ENCODE measurements at regions not wholly inside any gene's neighbourhood (a gene's known extent, or its start where the extent isn't known, plus 50 kb on each side); places are given as distances from the start of the nearest gene placed in this dataset.
"Not testable (repeated sequence)": the region's sequence is repeated elsewhere in the genome, so short reads cannot be mapped to it uniquely, and the experiment has no call there.

GRCh38 chr18:6525604-6526003 is 110.9 kb upstream of the L3MBTL4 start:
- DNase-seq (ENCODE audit: low spot score) = no peak

DNA sequence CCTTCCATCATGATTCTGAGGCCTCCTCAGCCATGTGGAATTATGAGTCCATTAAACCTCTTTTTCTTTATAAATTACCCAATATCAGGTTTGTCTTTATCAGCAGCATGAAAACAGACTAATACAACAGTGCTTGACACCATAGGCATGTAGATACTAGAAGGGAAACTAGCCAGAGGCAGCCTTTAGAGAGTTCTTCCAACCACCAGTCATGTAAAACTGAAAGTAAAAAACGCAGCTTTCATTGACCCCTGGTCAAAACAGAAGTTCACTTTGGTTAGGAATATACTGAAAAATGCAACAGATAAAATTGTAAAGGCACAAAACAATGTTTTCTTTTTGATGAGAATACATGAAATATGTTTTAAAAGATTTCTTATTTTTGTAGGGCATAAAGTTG is 122.8 kb upstream of the L3MBTL4 start:
- DNase-seq (ENCODE audit: low spot score) = no peak

GRCh38 chr18:6541131-6541679 is 126.5 kb upstream of the L3MBTL4 start:
- DNase-seq (ENCODE audit: low spot score) = not testable (repeated sequence)

GRCh38 chr18:6542296-6542695 is 127.6 kb upstream of the L3MBTL4 start:
- no peak for DNase-seq (ENCODE audit: low spot score)

DNA sequence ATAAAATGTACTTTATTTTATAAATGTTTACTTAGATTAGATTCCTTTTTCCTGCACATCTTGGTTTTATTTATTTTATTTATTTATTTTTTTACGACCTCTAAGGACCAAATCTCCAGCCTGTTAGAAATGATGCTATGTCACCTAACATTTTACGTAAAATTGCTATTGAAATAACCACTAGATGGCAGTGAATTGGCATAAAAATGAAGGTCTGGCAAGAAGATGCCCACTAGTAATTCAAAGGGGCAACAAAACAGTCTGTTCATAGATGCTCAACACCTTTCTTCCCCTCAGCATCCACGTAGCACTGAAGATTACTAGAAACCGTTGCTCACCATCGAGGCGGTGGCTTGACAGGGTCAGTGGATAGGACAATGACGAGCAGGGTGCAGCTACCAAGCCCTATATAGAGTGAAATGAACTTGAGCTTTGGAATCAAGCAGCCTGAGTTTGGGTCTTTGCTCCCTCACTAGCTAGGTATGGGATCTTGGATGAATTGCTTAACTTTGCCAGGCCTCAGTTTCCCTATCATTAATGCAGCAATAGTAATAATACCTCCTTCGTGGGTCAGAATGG is 128.7 kb upstream of the L3MBTL4 start:
- peak; percentile 25 for DNase-seq (ENCODE audit: low spot score)

DNA sequence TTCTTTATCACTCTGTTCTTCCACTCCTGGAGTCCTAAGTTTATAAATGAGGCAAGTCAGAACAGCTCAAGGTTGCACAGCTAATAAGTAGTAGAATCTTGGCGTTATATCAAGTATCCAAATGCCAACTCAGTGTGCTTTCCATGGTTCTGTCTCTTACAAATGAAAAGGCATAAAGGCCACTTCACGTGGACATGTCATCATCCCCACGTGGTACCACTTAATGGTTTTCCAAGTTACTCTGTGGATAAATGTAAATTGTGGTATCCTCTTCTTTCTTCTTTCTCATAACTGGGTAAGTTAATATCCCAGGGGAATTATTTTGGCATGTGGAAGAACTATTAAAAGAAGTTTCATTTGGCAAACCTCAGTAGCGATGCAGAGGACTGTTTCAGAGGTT is 131.5 kb upstream of the L3MBTL4 start:
- DNase-seq (ENCODE audit: low spot score) = no peak

- DNase-seq (ENCODE audit: low spot score) = no peak
Observed at GRCh38 chr18:6547476-6547875, 132.8 kb upstream of the L3MBTL4 start.

DNA sequence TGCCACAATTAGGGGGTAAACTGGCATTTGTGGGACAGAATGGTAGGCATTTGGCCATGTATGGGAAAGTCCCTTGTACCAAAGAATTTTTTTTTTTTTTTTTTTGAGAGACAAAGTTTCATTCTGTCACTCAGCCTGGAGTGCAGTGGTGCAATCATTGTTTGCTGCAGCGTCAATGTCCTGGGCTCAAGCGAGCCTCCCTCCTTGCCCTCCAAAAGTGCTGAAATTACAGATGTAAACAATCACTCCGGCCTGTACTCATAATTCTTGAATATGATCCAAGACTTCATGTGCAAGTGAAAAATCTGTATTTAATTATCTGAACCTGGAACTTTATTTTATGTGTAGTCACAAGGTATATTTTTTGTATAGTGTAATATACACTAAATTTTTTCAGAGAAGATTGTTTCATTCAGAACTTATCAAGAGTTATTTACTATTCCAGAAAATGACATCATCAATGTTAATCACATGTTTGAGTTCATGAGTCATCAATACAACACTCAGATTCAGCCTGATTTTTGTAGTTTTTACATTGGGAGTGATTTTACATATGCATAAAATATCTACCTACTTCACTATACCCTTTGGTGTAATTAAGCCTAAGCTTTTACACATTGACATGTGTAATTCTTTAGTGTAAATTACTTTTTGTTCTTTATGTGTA is 138.7 kb upstream of the L3MBTL4 start:
- DNase-seq (ENCODE audit: low spot score) = no peak

DNA sequence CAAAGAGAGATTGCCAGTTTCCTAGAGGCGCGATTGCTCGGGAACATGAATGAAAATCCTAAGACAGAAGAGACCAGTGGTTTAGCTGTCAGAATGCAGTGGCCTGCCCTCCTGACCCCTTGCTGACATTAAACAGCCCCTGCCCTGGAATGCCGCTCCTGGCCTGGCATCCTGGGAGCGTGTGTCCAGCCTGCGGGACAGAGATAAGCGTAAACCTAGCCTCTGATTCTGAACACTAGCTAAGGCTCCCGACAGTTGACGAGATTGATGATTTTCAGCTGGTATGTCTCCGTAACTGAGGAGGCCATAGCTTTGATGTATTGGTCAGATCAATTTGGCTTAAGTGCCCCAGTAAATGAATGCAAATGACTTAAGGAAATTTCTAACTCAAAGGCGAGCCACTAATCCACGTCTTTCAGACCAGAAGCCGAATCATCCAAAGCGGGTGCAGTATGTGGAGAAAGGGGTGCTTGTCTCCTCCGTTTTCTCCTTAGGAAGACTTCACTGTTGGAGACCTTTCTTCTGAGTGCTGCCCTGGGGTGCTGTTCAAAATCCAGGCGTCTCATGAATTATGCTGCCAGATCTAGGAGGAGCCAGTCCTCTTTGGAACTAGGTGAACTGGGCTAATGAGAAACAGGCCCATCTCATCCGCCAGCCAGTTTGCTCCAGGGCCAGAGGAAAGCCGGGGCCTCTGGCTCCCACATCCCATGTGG is 142.5 kb upstream of the L3MBTL4 start:
- no peak for DNase-seq (ENCODE audit: low spot score)

DNA sequence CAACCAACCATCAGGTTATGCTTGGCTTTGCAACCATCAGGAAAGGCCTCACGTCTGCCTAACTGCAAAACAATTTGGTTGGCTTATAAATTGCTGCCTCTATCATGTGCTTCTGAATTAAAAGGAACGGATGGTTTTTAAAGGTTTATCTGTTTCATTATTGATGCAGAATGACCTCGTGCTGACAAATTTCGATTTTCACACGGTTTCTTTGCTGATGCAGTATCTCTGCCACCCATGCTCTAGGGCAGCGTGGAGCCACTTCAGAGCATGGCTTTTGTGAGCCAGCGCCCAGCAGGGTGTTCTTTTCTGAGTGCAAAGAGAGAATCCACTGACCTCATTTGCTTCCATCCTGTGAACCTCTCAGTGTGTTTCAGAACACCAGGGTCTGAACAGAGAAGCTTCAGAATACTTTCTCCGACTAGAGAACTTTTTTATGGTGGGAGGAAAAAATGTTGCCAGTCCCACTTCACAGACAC is 143.1 kb upstream of the L3MBTL4 start:
- DNase-seq (ENCODE audit: low spot score) = no peak

DNA sequence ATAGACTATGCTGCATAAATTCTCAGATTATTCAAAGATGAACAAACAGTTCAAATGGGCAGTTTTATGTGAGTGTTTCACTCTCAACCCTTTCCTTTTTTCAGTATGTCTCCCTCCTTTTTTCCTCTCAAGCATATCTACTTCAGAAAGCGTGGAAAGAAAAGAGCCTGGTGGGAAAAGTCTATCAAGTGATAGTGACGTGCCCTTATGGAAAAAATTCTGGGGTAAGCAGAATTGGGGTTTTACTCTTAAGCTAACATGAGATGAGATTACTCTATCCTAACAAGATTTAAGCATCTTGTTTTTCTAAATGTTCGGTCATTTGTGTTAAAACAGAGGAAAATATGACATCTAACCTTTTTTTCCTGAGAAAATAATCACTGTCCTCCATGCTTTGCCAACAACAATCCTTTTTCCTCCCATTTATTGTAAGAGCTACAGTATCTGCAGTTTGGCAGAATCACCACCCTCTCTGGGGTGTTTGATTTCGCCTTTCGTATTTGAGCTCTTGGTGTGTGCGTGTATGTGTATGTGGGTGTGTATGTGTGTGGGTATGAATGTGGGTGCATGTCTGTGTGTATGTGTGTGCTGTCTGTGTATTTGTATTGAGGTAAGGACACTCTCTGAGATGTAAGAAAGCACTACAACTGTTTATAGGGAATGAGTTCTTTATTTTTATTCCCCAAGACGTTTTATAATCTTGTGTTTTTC is 143.9 kb upstream of the L3MBTL4 start:
- no peak for DNase-seq (ENCODE audit: low spot score)

GRCh38 chr18:6559296-6559695 is 144.6 kb upstream of the L3MBTL4 start:
- DNase-seq (ENCODE audit: low spot score) = no peak

GRCh38 chr18:6561016-6561415 is 146.3 kb upstream of the L3MBTL4 start:
- no peak for DNase-seq (ENCODE audit: low spot score)

- no peak for DNase-seq (ENCODE audit: low spot score)
Observed at GRCh38 chr18:6561420-6561861, 146.7 kb upstream of the L3MBTL4 start.

GRCh38 chr18:6561862-6562291 is 147.2 kb upstream of the L3MBTL4 start:
- no peak for DNase-seq (ENCODE audit: low spot score)

- DNase-seq (ENCODE audit: low spot score) = no peak
Observed at GRCh38 chr18:6563896-6564295, 149.2 kb upstream of the L3MBTL4 start.

GRCh38 chr18:6564950-6565814 is 150.5 kb upstream of the L3MBTL4 start:
- DNase-seq (ENCODE audit: low spot score) = no peak

GRCh38 chr18:6565815-6566081 is 151.0 kb upstream of the L3MBTL4 start:
- DNase-seq (ENCODE audit: low spot score) = no peak

DNA sequence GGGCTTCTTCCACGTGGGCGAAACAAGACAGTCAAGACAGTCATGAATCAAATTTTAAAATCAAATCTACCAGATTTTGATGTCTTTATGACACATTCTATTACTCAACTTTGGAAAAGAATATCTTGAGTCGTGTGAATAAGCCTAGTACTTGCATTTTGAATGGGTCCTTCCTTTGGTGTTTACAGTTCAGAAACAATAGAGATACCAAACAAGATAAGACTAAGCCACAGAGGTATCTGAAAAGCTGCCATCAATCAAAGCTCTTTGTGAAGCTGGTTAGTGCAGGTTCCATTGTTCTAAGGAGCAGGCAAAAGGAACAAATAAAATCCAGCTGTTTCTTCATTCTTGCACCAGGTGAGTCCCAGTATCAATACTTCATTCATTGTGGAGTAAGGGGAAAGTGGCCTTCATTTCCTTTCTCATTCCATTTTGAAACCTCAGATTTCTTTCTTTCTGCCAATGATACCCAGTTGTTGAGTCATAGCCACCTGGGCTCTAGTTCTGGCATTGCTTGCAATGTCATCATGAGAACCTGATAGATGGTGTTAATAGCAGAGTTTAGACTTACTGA is 151.7 kb upstream of the L3MBTL4 start:
- DNase-seq (ENCODE audit: low spot score) = no peak

DNA sequence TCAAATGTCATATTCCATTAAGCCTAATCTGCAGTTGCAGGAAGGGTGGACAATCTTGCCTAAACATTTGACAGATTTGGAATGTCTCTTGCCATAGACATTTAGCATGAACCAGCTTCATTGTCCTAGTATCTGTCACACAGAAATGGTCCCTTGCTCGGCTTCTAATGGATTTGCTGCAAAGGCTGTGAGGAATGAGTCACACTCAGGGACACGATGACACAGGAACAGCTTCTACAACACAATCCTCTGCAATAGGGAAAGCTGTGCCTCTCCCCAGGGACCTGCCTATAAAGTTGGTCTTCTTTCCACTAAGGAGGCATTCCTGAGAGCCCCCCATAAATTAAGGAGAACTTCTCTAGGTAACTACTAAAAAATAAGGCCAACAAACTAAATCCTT is 155.1 kb upstream of the L3MBTL4 start:
- DNase-seq (ENCODE audit: low spot score) = no peak

Data from HT-29 (cell line).